GM19372 (cell line): ENCODE measurements at regions not wholly inside any gene's neighbourhood (a gene's known extent, or its start where the extent isn't known, plus 50 kb on each side); places are given as distances from the start of the nearest gene placed in this dataset.

Experiments used
- ATAC-seq: cut with Tn5 transposase; IDR thresholded peaks from one replicate; pipeline ENCODE4 v1.9.1; 2021; ENCODE audit warnings: mild to moderate bottlenecking, low read depth, moderate library complexity; ENCODE audit not compliant: unreplicated experiment

DNA sequence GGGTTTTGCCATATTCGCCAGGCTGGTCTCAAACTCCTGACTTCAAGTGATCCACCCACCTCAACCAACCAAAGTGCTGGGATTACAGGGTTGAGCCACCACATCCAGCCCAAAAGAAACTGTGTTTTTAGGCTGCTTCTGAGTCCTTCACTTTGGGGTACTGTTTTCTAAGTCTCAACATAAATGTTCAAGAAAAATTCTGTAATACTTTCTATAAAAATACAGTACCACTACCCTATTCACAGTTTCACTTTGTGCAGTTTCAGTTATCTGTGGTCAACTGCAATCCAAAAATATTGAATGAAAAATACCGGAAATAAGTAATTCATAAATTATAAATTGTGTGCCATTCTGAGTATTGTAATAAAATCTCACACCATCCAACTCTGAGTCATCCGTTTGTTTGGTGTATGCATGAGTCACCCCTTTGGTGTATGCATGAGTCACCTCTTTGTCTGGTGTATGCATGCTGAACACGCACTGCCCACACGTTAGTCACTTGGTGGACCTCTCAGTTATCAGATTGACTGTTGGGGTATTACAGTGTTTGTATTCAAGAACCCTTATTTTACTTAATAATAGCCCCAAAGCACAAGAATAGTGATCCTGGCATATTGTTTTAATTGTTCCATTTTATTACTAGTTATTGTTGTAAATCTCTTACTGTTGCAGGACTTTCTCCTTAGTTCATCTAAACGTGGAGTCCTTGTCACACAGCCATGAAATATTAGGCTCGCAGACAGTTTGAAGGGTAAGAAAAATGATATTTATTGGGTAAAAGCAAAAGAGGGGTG lies 190.2 kb downstream of the FSCB start:
- no peak for ATAC-seq

DNA sequence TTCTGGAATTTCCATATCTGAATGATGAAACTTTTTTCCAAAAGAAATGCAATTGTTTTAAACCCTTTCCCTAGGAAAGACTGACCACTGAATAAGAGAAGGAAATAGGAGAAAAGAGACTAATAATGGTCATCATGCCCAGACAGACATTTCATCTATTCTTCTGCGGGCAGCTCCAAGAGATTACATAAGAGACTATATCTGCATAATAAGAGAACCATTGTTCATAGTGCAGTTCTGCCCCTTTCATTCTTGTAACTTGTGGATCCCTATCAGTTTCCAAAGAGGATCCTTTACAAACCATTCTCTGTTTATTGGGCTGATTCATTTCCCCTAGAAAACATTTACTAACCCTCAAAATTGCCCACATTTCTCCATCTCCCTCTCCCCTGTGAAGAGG lies 197.8 kb downstream of the FSCB start:
- ATAC-seq, result no peak

DNA sequence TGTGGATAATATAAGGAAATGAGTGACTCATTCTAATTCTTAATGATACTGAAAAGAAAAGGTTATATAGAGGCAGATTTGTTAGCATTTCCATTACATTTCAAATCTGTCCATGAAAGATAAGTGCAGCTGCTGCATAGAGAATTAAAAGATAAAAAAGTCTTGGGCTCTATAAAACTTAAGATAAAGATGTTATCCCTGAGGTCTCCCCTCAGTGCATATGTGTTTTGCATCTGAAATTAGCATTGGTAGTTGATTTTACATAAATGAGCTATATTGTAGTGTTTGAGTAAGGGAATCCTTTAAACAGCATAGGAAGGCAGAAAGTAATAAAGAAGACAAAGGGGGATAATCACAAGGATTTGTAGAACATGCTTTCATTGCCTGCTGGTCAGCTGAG lies 206.2 kb downstream of the FSCB start:
- no peak for ATAC-seq

DNA sequence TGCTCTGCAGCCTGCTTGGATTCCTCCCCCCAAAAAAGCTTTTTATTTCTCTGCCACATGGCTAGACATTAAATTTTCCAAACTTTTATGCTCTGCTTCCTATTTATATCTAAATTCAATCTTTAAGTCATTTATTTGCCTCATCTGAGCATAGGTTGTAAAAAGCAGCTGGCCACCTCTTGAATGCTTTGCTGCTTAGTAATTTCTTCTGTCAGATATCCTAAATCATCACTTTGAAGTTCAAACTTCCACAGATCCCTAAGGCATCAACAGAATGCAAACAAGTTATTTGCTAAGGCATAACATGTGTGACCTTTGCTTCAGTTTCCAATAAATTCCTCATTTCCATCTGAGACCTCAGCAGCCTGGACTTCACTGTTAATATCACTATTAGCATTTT lies 209.6 kb downstream of the FSCB start:
- ATAC-seq, result no peak

DNA sequence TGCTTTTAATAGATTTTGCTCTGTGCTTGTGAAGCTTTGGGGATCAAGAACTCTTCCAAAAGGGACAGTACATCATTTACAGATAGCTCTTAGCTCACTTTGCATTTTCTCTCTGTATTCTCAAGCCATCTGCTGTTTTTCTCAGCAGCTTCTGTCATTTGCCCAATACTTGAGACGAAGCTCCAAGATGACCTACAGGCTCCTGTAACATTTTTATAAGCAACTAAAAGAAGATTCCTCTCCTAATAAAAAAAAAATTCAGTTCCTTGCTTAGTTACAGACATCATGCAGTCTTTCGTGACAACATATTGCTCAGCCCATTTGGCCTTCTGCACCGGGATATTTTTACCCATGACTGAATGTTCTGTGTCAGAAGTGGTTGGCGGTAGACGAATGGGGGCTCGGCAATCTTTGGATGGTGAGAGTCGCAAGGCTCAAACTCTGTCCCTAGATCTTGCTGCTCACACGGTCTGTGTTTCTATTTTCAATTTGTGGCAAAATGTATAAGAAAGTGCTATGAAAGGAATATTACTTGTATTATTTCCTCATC lies 215.6 kb downstream of the FSCB start:
- no peak for ATAC-seq

DNA sequence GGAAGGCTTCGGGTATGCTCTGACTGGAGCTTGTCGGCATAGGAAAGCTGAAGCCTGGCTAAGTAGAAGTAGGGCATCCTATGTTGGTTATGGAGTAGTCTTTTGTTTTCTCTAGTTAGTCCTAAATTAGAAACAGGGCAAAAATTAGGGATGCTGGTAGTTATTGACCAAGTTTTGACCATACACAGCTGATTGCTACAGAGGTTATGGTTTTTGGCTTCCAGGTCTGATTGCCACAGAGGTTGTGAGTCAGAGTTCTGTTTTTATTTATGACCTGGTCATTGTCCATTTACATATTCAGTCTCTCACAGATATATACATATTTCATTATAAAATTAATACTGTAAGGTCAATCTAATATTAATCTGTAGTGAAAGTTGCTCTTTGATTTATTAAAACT lies 219.2 kb downstream of the FSCB start:
- no peak for ATAC-seq

DNA sequence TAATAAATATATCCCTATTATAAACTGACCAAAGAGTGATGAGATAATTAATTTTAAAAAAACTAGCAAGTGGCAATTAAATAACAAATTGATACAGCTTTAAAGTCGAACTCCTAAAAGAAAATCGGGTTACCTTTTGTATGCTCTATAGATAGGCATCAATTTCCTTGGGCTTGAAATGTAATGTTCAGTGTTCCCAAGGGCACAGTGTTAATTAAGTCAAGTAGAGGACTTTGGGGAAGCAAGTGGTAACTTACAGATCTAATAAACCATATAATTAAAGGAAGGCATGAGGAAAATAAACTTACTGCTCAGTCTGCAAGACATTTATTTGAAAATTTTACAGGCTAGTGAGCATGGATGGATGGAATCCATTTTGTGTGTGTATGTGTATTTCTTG lies 220.9 kb downstream of the FSCB start:
- ATAC-seq, result no peak

DNA sequence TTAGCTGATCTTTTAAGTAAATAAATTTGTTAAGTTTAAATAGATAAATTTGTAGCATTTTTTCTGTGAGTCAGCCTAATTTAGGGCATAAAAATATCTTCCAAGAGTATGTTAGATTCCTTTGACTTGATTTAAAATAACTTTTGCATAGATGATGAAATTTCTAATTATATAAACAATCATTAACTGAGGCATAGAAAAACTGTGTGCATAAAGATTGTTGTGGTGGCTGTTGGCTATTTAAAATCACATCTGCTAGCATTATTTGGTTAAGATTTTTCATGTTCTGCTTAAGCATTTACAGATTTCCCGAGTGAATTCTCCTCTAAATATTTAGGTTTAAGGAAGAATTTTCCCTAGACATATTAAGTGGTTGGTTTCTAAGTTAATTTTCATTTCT lies 223.2 kb downstream of the FSCB start:
- no peak for ATAC-seq

DNA sequence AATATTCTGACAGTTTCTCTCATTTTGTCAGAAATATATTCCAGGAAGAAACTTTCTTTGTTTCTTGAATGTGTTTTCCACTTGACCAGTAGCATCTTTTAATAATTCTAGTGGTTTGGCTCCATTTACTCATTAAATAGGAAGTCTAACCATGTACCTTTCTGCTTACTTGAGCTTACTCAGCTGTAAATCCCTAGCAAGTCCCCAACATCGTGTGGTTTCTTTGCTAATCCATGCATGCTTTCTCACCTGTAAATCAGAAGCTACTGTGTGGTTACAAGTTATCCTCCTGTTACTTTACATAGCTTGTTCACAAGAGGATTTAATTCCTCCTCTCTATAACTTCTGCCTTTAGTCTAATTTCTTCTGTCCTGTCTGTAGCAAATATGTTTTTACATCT lies 227.7 kb downstream of the FSCB start:
- no peak for ATAC-seq

DNA sequence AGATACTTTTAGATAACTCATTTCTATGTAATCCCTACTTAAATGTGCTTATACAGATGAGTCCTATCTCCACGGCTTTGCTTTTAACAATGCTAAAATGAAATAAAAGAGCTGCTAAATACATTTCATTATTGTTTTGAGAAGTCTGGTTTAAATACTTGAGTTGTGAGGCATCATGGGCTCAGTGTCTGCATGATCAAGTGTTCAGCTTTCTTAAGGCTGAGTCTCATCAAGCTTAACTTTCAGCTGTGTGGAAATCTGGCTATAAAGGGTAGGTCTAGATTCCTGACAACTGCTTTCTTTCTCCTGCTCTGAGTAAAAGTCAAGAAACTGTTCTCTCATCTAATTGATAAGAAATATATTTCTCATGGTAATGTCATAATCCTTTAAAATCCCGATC lies 235.4 kb downstream of the FSCB start:
- no peak for ATAC-seq

DNA sequence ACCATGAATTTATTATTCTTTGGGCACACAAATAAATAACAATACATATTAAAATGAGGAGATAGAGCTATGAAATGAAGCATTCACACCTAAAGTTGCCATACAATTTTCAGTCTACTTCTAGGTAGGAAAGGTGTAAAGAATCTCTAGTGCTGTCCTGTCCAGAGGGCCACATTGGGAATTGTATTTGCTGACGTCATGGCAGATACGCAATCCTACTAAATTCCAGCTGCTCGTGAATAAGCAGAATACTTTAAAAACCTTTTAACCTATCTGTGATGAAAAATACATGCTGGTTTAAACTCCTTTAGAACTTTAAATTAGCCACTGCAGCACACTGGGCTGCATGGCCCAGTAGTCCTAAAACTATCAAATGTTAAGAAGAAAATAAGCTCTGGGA lies 236.1 kb downstream of the FSCB start:
- ATAC-seq, result no peak

DNA sequence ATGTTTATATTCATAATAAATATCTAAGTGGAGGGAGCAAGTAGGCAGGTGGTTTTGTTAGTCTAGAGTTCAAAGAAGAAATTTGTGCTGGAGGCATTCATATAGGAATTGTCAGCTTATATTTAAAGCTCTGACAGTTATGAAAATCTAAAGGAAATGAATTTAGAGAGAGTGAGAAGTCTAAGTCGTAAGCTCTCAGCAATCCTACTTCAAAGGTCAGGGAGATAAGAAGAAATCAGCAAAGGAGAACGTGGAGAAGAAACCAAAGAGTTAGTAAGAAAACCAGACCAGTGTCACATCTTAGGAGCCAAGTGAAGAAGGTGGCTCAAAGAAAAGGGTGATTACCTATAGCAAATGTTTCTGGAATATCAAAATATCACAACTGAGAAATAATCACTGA lies 241.8 kb downstream of the FSCB start:
- ATAC-seq, result no peak

DNA sequence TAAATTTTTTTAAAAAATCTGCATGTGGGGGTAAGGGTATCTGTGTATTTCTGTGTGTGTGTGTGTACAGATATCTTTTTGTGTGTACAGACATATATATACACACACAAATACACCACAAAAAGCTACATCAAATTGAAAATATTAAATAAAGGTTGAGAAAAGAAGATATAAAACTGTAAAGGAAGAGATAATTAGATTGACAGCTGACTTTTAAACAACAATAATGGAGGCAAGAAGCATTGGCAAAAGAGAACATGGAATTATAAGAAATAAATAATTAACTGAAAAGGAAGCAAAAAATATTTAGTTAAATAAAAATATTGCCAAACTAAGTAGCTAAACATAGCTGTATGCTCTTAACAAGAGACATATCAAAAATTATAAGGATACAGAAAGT lies 291.4 kb downstream of the FSCB start:
- ATAC-seq, result no peak

DNA sequence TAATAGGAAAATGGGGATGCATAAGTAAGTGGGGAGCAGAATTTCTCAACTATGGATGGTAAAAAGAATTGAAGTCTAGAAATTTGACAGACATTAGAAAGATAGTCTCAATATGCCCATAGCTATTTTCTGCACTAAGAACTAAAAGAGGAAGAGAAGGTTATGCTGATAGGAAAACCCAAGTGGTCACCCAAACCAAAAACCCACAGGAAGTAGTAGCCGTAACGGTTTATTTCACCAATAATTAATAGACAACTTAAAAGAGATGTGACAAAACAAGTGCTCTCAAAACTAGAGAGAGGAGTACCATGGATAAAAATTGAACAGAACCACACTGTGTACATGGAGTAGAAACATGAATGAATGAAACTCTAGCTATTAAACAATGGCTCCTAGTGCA lies 295.4 kb downstream of the FSCB start:
- no peak for ATAC-seq

DNA sequence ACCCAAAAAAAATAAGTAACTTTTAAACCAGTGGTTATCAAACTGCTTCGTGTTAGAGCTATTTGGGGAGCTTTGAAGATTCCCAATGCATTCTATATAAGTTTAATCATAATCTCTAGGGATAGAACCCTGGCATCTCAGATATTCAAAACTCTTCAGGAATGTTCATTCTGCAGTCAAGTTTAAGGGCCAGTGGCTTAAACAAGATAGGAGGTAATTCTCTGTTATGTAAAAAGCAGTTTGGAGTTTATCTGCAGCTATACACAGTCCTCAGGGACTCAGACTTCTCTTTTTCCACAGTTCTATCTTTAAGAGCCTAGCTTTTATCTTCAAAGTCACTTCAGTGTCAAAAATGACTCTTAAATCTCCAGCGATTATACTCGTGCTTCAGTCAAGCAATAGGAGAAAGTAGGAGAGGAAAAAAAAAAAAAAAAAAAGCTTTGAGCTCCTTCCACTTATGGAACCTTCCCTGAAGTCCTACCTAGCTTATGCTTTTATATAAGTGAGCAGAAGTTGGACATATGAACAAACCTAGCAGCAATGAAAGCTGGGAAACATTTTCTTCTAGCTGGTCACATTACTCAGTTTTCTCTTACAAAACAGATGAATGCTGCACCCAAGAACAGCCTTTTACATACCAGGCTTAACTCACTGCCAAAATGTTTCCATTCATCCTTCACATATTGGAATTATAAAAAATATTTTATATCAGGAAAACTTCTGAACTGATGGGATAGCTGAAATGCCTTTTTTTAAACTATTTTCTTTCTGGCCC lies 302.8 kb downstream of the FSCB start:
- no peak for ATAC-seq

DNA sequence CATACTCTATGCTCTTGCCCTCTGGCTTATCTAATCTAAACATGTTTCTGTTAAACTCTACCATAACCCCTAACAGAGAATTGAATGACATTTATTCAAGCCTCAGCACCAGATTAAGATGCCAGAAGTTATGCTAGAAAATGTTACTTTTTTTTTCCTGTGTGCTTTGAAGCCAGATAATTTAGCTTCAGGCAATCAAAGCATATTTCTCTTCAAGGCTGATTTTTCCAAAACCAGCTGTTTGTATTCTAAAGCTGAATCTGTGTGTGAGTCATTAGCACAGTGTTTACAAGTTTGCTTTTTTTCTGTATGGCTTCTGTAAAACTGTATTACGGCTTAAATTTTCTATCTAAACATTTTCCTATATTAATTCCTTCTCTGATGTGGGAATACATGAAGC lies 326.1 kb downstream of the FSCB start:
- no peak for ATAC-seq

DNA sequence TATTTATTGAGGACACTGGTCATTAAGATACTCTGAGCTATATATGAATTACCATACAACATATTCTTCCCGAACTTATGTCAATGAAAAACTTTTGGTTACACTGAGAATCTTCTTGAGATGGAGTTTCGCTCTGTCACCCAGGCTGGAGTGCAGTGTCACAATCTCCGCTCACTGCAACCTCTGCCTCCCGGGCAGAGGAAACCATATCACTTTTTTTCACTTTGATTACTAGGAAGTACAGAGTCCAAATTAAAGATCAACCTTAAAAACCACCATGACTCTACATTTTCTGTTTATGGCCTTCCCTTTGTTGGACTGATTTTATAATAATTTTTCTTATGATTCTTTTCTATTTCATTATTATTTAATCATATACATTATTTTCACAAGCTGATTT lies 336.5 kb downstream of the FSCB start:
- no peak for ATAC-seq

DNA sequence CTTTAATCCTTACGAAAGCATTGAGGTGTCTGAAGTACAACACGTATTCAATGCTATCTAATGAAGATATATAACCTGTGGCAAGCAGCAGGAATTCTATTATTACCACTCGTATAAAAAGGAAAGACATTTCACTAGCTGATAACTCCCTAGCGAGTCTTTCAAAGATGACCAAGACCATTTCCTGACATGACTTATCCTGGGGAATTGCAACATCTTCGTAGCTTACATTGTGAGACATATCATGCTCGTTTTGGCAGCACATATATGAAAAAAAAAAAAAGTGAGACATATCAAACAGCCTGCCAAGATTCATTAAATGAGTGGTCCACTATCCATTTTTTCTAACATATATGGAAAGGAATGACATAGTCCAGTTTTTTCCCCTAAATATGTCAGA lies 337.0 kb downstream of the FSCB start:
- no peak for ATAC-seq

DNA sequence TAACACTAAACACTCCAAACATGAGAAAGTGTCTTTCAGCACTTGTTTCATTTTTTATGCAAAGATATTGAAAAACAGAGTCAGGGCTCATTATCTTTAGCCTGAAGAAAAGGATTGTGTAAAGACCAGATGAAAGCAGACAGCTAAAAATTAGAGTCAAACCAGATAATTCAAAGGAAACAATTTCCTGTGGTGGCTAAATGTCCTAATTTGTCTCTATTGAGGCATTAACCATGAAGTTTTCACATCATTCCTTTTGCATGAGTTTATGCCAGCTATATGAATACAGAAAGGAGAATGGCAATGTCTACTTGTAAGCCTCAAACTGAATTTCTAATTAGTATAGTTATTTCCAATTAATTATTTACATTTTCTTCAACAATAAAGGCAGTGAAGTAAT lies 338.5 kb downstream of the FSCB start:
- ATAC-seq, result no peak

DNA sequence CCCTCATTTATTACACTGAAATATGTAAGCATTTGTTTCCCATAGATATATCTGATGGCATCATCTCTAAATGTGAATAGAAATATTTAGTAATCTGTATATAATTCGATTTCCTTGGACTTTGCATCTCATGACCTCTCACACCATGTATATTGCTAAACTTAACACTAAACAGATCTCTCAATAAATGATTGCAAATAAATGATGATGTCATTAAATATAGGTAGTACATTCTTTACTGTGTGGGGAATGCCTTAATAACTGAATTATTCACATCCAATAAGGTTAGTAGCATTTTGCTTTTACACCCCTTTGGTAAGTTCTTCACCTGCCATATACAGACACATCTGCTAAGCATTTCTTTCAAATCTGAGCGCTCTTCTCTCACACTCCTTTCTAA lies 340.5 kb downstream of the FSCB start:
- no peak for ATAC-seq

DNA sequence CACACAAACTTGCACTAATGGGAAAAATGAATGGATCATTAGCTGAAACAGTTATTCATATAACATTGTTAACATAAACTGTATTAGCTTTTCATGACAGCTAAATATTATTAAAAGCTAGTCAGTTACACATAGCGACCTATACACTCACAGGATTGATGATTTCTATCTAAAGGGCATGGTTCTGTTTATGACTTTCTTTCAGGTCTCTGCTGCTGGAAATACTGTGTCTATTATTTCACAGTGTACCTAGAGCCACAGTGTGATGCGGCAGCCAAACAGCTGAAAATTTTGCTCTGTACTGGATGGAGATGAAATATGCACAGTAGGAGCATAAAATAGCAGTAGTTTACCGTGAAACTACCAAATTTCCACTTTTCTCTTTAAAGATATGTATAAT lies 341.1 kb downstream of the FSCB start:
- ATAC-seq, result no peak

DNA sequence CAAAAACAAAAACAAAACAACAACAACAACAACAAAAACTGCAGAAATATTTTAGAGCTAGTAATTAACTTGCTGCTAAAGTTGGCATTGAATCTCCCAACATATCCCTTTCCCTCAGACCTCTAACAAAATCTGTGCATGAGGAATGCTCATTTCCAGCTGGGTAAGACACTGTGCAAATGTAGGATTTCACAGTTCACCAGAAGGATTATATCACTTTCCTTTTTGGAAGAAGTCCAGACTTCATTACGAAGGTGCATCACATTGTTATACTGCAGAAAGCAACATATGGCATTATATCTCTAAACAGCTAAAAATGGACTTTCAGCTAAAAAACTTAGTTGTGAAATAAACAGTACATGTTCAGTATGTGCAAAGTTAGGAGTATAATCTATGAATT lies 341.8 kb downstream of the FSCB start:
- no peak for ATAC-seq
